ENCODE measurements at regions not wholly inside any gene's neighbourhood (a gene's known extent, or its start where the extent isn't known, plus 50 kb on each side); places are given as distances from the start of the nearest gene placed in this dataset.

DNA sequence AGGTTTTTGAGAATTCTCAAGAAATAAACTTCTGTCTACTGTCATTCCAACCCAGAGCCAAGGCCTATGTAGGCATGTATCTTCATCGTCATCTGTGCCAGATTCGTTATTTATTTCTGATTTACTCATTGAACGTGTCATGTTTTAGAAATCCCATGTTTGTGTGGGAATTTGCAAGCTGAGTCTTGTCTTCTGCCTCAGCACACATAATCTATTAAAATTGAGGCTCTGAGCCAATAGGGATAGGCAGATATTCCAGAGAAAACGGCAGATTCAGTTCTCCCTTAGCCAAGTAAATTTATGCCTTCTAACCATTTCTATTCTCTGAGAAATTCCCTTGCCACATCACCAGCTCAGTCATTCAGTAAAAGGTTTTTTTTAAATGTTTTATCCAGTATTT is 444.6 kb downstream of the REEP3 start:
- Histone ChIP-seq H4K20me1 (ENCODE audit: control insufficient read depth, insufficient read depth, low read length, poor library complexity, severe bottlenecking) (no peaks in the 10 kb centered on the region), H3K9me3 (ENCODE audit: control extremely low read depth in 1 of 3, control insufficient read depth in 2 of 3, insufficient read depth in 1 of 3, low read length in 2 of 3) (no peaks in the 10 kb centered on the region), H3K36me3 (replicated peaks in 1 of 2; ENCODE audit: control extremely low read depth in 1 of 2, control insufficient read depth in 1 of 2, extremely low read depth in 1 of 2, insufficient read depth in 2 of 2, low read length in 1 of 2) (no peaks in the 10 kb centered on the region), H3K4me2 (replicated peaks; ENCODE audit: low read depth, low read length, poor library complexity, severe bottlenecking) (no peak overlapping the region), H3K4me1 (ENCODE audit: control insufficient read depth in 2 of 2, insufficient read depth in 2 of 2, low read length in 2 of 2) (no peaks in the 10 kb centered on the region), H3K4me3 (ENCODE audit: control extremely low read depth in 1 of 5, extremely low read depth in 1 of 5, insufficient read depth in 1 of 5, low read depth in 2 of 5, low read length in 4 of 5) (no peak overlapping the region), H2AFZ (ENCODE audit: insufficient read depth, low read depth, low read length, poor library complexity, severe bottlenecking) (no peak overlapping the region), H3K27me3 (replicated peaks in 1 of 4; ENCODE audit: control extremely low read depth in 1 of 4, control insufficient read depth in 3 of 4, insufficient read depth in 4 of 4, low read length in 3 of 4) (peaks cover 0 to 3% (median 0%) of the 10 kb centered on the region in 4 experiments), H3K79me2 (ENCODE audit: control insufficient read depth, insufficient read depth, low read length) (no peaks in the 10 kb centered on the region), H3K9ac (ENCODE audit: low read length) (no peak overlapping the region), H3K27ac (ENCODE audit: low read length in 2 of 2) (no peak overlapping the region)
- H3K9me3 Mint-ChIP-seq (ENCODE audit: insufficient read depth): no peaks in the 10 kb centered on the region
- ChIA-PET POLR2A (no interaction called here), CTCF (interaction anchor here (1.2 kb wide), 1 partner anchor 9 kb away, joined by 3 read pairs; no protein-coding TSS in a partner anchor)
- intact Hi-C loops (cut with micrococcal nuclease): no loop called here
- TF ChIP-seq EZH2 (IDR thresholded peaks at IDR 0.05; ENCODE audit: borderline replicate concordance, insufficient read depth, low read depth, low read length, poor library complexity, severe bottlenecking): no peak
- TF ChIP-seq, protein P1, sequence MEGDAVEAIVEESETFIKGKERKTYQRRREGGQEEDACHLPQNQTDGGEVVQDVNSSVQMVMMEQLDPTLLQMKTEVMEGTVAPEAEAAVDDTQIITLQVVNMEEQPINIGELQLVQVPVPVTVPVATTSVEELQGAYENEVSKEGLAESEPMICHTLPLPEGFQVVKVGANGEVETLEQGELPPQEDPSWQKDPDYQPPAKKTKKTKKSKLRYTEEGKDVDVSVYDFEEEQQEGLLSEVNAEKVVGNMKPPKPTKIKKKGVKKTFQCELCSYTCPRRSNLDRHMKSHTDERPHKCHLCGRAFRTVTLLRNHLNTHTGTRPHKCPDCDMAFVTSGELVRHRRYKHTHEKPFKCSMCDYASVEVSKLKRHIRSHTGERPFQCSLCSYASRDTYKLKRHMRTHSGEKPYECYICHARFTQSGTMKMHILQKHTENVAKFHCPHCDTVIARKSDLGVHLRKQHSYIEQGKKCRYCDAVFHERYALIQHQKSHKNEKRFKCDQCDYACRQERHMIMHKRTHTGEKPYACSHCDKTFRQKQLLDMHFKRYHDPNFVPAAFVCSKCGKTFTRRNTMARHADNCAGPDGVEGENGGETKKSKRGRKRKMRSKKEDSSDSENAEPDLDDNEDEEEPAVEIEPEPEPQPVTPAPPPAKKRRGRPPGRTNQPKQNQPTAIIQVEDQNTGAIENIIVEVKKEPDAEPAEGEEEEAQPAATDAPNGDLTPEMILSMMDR (IDR thresholded peaks at IDR 0.05): no peak
- no peak for DNase-seq
- H3K4me3 Mint-ChIP-seq: no peak overlapping the region
- H3K27me3 Mint-ChIP-seq: peaks cover 27% of the 10 kb centered on the region
- ATAC-seq (ENCODE audit: low read depth): no peak
- WGBS (ENCODE audit: insufficient coverage): no CpG with 5 or more reads among the region's 4 CpGs
- H3K4me1 Mint-ChIP-seq: no peaks in the 10 kb centered on the region
- no peak overlapping the region for H3K27ac Mint-ChIP-seq

DNA sequence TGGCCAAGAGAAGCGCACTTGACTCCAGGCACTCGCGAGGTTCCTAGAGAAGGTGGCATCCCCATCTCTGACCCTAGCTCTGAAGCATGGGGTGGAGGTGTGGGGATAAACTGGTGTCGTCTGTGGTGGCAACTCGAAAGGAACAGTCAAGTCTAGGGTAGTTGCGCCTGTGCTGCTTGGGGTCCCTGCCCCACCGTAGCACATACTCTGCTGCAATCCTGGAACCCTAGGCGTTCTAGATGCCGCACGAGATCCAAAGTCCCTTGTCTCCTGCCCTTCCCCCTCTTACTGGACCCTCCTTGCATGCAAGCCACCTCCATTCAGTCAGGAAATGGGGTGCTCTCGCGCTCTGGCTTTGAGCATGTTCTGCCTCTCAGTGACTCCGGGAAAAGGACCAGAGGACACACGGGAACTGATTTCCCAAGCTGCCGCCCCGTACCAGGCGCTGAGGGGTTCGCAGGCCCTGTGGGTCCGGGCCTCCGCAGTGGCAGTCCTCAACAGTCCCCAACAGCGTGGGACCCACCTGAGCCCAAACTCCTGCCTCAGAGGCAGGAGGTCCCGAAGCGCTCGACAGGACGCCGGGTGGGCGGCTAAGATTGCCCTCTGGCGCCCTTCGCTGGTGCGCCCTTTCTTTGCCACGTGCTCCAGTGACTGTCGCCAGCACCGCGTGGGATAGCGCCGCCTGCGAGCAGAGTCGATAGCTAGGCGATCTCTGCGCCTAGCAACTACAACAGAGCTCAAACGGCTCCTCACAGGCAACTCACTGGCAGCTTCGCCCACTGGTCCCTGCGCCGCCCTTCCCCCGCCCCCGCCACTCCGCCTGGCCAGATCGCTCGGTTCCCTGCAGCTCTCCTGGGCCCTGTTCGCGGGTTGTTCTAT is 452.0 kb downstream of the REEP3 start:
- Histone ChIP-seq H3K9me3 (ENCODE audit: control extremely low read depth in 1 of 3, control insufficient read depth in 2 of 3, insufficient read depth in 1 of 3, low read length in 2 of 3) (peaks cover 0 to 4% (median 0%) of the 10 kb centered on the region in 3 donors), H2AFZ (ENCODE audit: insufficient read depth, low read depth, low read length, poor library complexity, severe bottlenecking) (no peak overlapping the region), H3K4me2 (replicated peaks; ENCODE audit: low read depth, low read length, poor library complexity, severe bottlenecking) (no peak overlapping the region), H3K9ac (ENCODE audit: low read length) (no peak overlapping the region), H3K27ac (ENCODE audit: low read length in 2 of 2) (no peak overlapping the region), H4K20me1 (ENCODE audit: control insufficient read depth, insufficient read depth, low read length, poor library complexity, severe bottlenecking) (no peaks in the 10 kb centered on the region), H3K27me3 (replicated peaks in 1 of 4; ENCODE audit: control extremely low read depth in 1 of 4, control insufficient read depth in 3 of 4, insufficient read depth in 4 of 4, low read length in 3 of 4) (no peaks in the 10 kb centered on the region), H3K36me3 (replicated peaks in 1 of 2; ENCODE audit: control extremely low read depth in 1 of 2, control insufficient read depth in 1 of 2, extremely low read depth in 1 of 2, insufficient read depth in 2 of 2, low read length in 1 of 2) (no peaks in the 10 kb centered on the region), H3K4me3 (ENCODE audit: control extremely low read depth in 1 of 5, extremely low read depth in 1 of 5, insufficient read depth in 1 of 5, low read depth in 2 of 5, low read length in 4 of 5) (no peak overlapping the region), H3K79me2 (ENCODE audit: control insufficient read depth, insufficient read depth, low read length) (no peaks in the 10 kb centered on the region), H3K4me1 (ENCODE audit: control insufficient read depth in 2 of 2, insufficient read depth in 2 of 2, low read length in 2 of 2) (peaks cover 0 to 3% of the 10 kb centered on the region in 2 donors)
- intact Hi-C loops (cut with micrococcal nuclease): no loop called here
- 85% methylated on average over 49 of the region's 51 CpGs for WGBS (ENCODE audit: insufficient coverage)
- CTCF ChIA-PET: no interaction called here
- ATAC-seq (ENCODE audit: low read depth): no peak
- Mint-ChIP-seq H3K4me3 (no peak overlapping the region), H3K27me3 (peaks cover under 1% of the 10 kb centered on the region), H3K27ac (no peak overlapping the region), H3K4me1 (no peaks in the 10 kb centered on the region), H3K9me3 (ENCODE audit: insufficient read depth) (no peaks in the 10 kb centered on the region)
- no peak for TF ChIP-seq EZH2 (IDR thresholded peaks at IDR 0.05; ENCODE audit: borderline replicate concordance, insufficient read depth, low read depth, low read length, poor library complexity, severe bottlenecking)
- TF ChIP-seq, protein P1 (IDR thresholded peaks at IDR 0.05): no peak
- POLR2A ChIA-PET: no interaction called here
- no peak for DNase-seq

Data from B cell (primary cell).